A549 (cell line): ENCODE measurements at regions not wholly inside any gene's neighbourhood (a gene's known extent, or its start where the extent isn't known, plus 50 kb on each side); places are given as distances from the start of the nearest gene placed in this dataset.

Experiments used
- CBX2 ChIP-seq: fragments of 200-600 bp; sonication (generic); IDR thresholded peaks from 2 replicates; pipeline ENCODE4 v1.6.1; 2016; ENCODE audit warnings: low read depth, mild to moderate bottlenecking, borderline replicate concordance
- CTCF ChIP-seq: fragments of >200 bp; sonication (Bioruptor Twin); formaldehyde crosslinking; IDR thresholded peaks from 3 replicates; pipeline ENCODE4 v1.5.1; 2016
- GATA3 ChIP-seq: IDR thresholded peaks from 2 replicates; pipeline ENCODE4 v1.6.1; 2012; ENCODE audit warnings: borderline replicate concordance
- HDAC2 ChIP-seq: fragments of 200-600 bp; sonication (generic); IDR thresholded peaks from 2 replicates; pipeline ENCODE4 v1.6.1; 2016
- MAZ ChIP-seq: fragments of 150-350 bp; IDR thresholded peaks from 2 replicates; pipeline ENCODE4 v1.6.1; 2014; ENCODE audit warnings: antibody characterized with exemption, low read depth, low read length, borderline replicate concordance
- POLR2A ChIP-seq: IDR thresholded peaks from 2 replicates; pipeline ENCODE4 v1.6.1; 2012; ENCODE audit warnings: mild to moderate bottlenecking, low read length
- TF ChIP-seq, protein P1 (sequence below): IDR thresholded peaks from 2 replicates; pipeline ENCODE4 v1.6.1; 2012
- TF ChIP-seq, protein P2 (sequence below): fragments of 450-650 bp; IDR thresholded peaks from 2 replicates; pipeline ENCODE4 v1.6.1; 2014; ENCODE audit warnings: antibody characterized with exemption

GRCh38 chr5:27472000-27472763, 433.8 kb upstream of the CDH9 start:
- TF ChIP-seq, protein P1, sequence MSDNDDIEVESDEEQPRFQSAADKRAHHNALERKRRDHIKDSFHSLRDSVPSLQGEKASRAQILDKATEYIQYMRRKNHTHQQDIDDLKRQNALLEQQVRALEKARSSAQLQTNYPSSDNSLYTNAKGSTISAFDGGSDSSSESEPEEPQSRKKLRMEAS, result peak; percentile 26; the same call in 1 of the 2 replicates
- TF ChIP-seq HDAC2 (no peak), MAZ (no peak), CTCF (no peak), POLR2A (peak; percentile 48; the same call in 1 of the 2 replicates), GATA3 (no peak), CBX2 (no peak)
- TF ChIP-seq, protein P2, sequence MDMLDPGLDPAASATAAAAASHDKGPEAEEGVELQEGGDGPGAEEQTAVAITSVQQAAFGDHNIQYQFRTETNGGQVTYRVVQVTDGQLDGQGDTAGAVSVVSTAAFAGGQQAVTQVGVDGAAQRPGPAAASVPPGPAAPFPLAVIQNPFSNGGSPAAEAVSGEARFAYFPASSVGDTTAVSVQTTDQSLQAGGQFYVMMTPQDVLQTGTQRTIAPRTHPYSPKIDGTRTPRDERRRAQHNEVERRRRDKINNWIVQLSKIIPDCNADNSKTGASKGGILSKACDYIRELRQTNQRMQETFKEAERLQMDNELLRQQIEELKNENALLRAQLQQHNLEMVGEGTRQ, result no peak
